Duodenal mucosa (tissue), 2 donors: ENCODE measurements at regions not wholly inside any gene's neighbourhood (a gene's known extent, or its start where the extent isn't known, plus 50 kb on each side); places are given as distances from the start of the nearest gene placed in this dataset.

Experiments used
- H3K27ac ChIP-seq: one replicate; pipeline ENCODE4 v1.7.0; 2013; ENCODE audit warnings: low read depth, low read length
- H3K27me3 ChIP-seq, 2 donors: one replicate each; pipeline ENCODE4 v1.7.0; 2013; ENCODE audit warnings: low read length in 2 of 2, control low read depth in 1 of 2; ENCODE audit not compliant: insufficient read depth in 2 of 2, control insufficient read depth in 1 of 2
- H3K36me3 ChIP-seq, 2 donors: one replicate each; pipeline ENCODE4 v1.7.0; 2013; ENCODE audit warnings: low read length in 2 of 2, control low read depth in 1 of 2; ENCODE audit not compliant: insufficient read depth in 2 of 2, control insufficient read depth in 1 of 2
- H3K4me1 ChIP-seq, 2 donors: one replicate each; pipeline ENCODE4 v1.7.0; 2013; ENCODE audit warnings: low read length in 2 of 2, control low read depth in 1 of 2; ENCODE audit not compliant: insufficient read depth in 2 of 2, control insufficient read depth in 1 of 2
- H3K4me3 ChIP-seq, 2 donors: one replicate each; pipeline ENCODE4 v1.7.0; 2013; ENCODE audit warnings: low read length in 2 of 2, low read depth in 1 of 2
- H3K9ac ChIP-seq, 2 donors: one replicate each; pipeline ENCODE4 v1.7.0; 2013; ENCODE audit warnings: low read length in 2 of 2, low read depth in 1 of 2
- H3K9me3 ChIP-seq, 2 donors: one replicate each; pipeline ENCODE4 v1.7.0; 2013; ENCODE audit warnings: low read length in 2 of 2, control low read depth in 1 of 2; ENCODE audit not compliant: control insufficient read depth in 1 of 2

DNA sequence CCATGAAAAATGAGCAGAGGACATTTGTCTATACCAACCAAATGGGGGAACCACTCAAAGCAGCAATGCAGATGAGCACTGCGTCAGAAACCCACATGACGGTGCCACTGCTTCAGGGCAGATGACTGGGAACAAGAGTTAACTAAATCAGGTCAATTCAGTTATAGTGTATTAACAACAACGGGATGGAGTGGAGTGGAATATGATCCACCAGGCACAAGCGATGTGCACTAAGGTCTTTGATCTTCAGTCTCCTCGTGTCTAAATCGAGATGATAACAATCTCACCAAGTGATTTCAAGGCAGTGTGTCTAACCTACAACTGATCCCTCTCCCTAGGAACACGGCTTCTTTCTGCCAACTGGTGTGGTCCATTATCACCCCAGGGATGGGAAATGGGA, 269.0 kb downstream of the RAD51AP2 start:
- H3K27ac ChIP-seq: no peak overlapping the region
- no peaks in the 10 kb centered on the region for H3K9me3 ChIP-seq
- H3K4me3 ChIP-seq: no peak overlapping the region
- no peak overlapping the region for H3K9ac ChIP-seq
- no peaks in the 10 kb centered on the region for H3K27me3 ChIP-seq
- H3K36me3 ChIP-seq: no peaks in the 10 kb centered on the region
- no peaks in the 10 kb centered on the region for H3K4me1 ChIP-seq

- Histone ChIP-seq H3K27ac (no peak overlapping the region), H3K36me3 (no peaks in the 10 kb centered on the region), H3K4me1 (no peaks in the 10 kb centered on the region), H3K4me3 (no peak overlapping the region), H3K9me3 (no peaks in the 10 kb centered on the region), H3K27me3 (no peaks in the 10 kb centered on the region), H3K9ac (no peak overlapping the region)
Measured at GRCh38 chr2:17245906-17246305, 272.3 kb downstream of the RAD51AP2 start.

DNA sequence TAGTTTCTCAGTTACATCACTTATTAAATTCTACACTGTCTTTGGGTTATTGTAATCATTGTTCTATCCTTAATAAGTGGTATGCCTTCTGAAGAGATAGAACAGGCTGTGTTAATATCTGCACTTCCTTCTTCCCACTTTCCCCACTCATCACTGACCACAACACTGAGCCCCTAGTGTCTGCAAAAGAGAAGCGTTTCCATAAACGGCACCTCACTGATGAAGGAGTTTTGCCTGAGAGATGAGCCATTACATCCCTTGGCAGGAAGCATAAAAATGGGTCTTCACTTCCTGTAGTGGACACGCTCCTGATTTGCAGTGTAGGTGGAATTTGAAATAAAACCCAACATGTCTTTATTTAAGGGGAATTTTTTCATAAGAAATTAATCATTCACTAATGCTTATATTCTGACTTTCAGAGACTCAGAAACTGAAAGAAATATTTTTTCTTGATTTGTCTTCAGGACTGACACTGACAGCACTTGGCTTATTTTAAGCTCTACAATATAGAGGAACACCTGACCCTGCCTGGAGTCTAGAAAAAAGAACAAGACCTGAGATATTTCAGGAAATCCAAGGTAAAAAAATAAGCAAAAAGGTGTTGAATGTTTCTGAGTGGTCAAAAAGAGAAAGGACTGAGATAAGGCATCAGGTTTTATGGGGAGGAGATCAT, 275.3 kb downstream of the RAD51AP2 start:
- Histone ChIP-seq H3K9me3 (no peaks in the 10 kb centered on the region), H3K4me1 (no peaks in the 10 kb centered on the region), H3K9ac (no peak overlapping the region), H3K4me3 (no peak overlapping the region), H3K27ac (no peak overlapping the region), H3K36me3 (no peaks in the 10 kb centered on the region), H3K27me3 (no peaks in the 10 kb centered on the region)

- Histone ChIP-seq H3K27ac (no peak overlapping the region), H3K4me3 (no peak overlapping the region), H3K36me3 (no peaks in the 10 kb centered on the region), H3K9ac (no peak overlapping the region), H3K9me3 (no peaks in the 10 kb centered on the region), H3K4me1 (no peaks in the 10 kb centered on the region), H3K27me3 (no peaks in the 10 kb centered on the region)
Measured at GRCh38 chr2:17239550-17239949, 278.7 kb downstream of the RAD51AP2 start.

GRCh38 chr2:17235167-17235566, 283.1 kb downstream of the RAD51AP2 start:
- no peak overlapping the region for H3K9ac ChIP-seq
- no peak overlapping the region for H3K4me3 ChIP-seq
- H3K27ac ChIP-seq: no peak overlapping the region
- no peaks in the 10 kb centered on the region for H3K4me1 ChIP-seq
- H3K9me3 ChIP-seq: no peaks in the 10 kb centered on the region
- H3K36me3 ChIP-seq: no peaks in the 10 kb centered on the region
- H3K27me3 ChIP-seq: no peaks in the 10 kb centered on the region

- H3K27ac ChIP-seq: no peak overlapping the region
- no peaks in the 10 kb centered on the region for H3K36me3 ChIP-seq
- no peak overlapping the region for H3K9ac ChIP-seq
- no peaks in the 10 kb centered on the region for H3K27me3 ChIP-seq
- H3K4me3 ChIP-seq: no peak overlapping the region
- H3K9me3 ChIP-seq: no peaks in the 10 kb centered on the region
- no peaks in the 10 kb centered on the region for H3K4me1 ChIP-seq
Measured at GRCh38 chr2:17232776-17233556, 285.3 kb downstream of the RAD51AP2 start.

GRCh38 chr2:17231394-17231965, 286.8 kb downstream of the RAD51AP2 start:
- Histone ChIP-seq H3K9me3 (no peaks in the 10 kb centered on the region), H3K27me3 (no peaks in the 10 kb centered on the region), H3K36me3 (no peaks in the 10 kb centered on the region), H3K4me1 (no peaks in the 10 kb centered on the region), H3K27ac (no peak overlapping the region), H3K9ac (no peak overlapping the region), H3K4me3 (no peak overlapping the region)

DNA sequence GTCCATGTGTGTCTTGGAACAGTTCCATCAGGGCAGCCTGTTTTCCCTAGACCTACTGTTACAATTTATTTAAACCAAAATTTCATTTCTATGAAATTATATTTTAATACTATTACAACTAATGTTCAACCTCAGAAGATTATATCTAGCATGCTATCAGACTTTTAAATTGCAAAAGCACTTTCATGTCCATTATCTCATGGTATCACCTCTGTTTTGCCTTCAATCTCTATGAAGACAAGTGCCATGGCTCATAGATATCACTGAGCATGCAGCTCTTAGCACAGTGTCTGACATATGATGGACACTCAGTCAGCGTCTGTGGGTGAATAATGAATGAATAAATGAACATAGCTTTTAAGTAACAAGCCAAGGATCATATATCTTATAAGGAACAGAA, 288.8 kb downstream of the RAD51AP2 start:
- H3K9ac ChIP-seq: no peak overlapping the region
- no peak overlapping the region for H3K27ac ChIP-seq
- no peaks in the 10 kb centered on the region for H3K27me3 ChIP-seq
- no peaks in the 10 kb centered on the region for H3K9me3 ChIP-seq
- no peak overlapping the region for H3K4me3 ChIP-seq
- no peaks in the 10 kb centered on the region for H3K36me3 ChIP-seq
- H3K4me1 ChIP-seq: no peaks in the 10 kb centered on the region

- H3K9me3 ChIP-seq: no peaks in the 10 kb centered on the region
- no peaks in the 10 kb centered on the region for H3K27me3 ChIP-seq
- H3K36me3 ChIP-seq: no peaks in the 10 kb centered on the region
- no peak overlapping the region for H3K4me3 ChIP-seq
- H3K4me1 ChIP-seq: no peaks in the 10 kb centered on the region
- no peak overlapping the region for H3K9ac ChIP-seq
- no peak overlapping the region for H3K27ac ChIP-seq
Measured at GRCh38 chr2:17228461-17228860, 289.8 kb downstream of the RAD51AP2 start.

DNA sequence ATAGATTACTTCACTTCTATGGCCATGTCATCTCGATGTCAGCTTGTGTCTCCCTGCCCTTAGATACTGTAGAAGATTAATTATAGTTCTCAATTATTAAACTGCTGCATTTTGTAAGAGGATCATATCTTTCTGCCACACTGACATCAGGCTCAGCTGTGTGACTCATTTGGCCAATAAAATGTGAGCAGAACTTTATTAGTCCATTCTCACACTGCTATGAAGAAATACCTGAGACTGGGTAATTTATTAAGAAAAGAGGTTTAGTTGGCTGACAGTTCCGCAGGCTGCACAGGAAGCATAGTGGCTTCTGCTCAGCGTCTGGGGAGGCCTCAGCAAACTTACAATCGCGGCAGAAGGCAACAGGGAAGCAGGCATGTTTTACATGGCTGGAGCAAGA, 290.4 kb downstream of the RAD51AP2 start:
- Histone ChIP-seq H3K4me1 (no peaks in the 10 kb centered on the region), H3K4me3 (no peak overlapping the region), H3K9ac (no peak overlapping the region), H3K27me3 (no peaks in the 10 kb centered on the region), H3K36me3 (no peaks in the 10 kb centered on the region), H3K27ac (no peak overlapping the region), H3K9me3 (no peaks in the 10 kb centered on the region)
